C4-2B (cell line): ENCODE measurements at regions not wholly inside any gene's neighbourhood (a gene's known extent, or its start where the extent isn't known, plus 50 kb on each side); places are given as distances from the start of the nearest gene placed in this dataset.

Source experiments
- CTCF ChIP-seq: fragments of 450-650 bp; conservative IDR thresholded peaks from 2 replicates; pipeline ENCODE4 v1.5.1; 2017; ENCODE audit warnings: mild to moderate bottlenecking
- ZFX ChIP-seq: fragments of 450-650 bp; IDR thresholded peaks from 2 replicates; pipeline ENCODE4 v1.6.1; 2017

GRCh38 chr1:193552274-193552673, 365.9 kb upstream of the B3GALT2 start:
- no peak for TF ChIP-seq CTCF
- no peak for TF ChIP-seq ZFX
